SK-N-SH (cell line): ENCODE measurements at regions not wholly inside any gene's neighbourhood (a gene's known extent, or its start where the extent isn't known, plus 50 kb on each side); places are given as distances from the start of the nearest gene placed in this dataset.

ENCODE experiments used
- CTCF ChIA-PET: fragments of 300-600, 350-600 bp; formaldehyde crosslinking; extraction: SDS; loops from one replicate; lab custom pipeline; 2021; lab: Yijun Ruan, JAX
- POLR2A ChIA-PET: fragments of 350-600 bp; sonication (Branson Sonifier 250); formaldehyde crosslinking; extraction: SDS; loops from one replicate; lab custom pipeline; 2020; ENCODE audit warnings: antibody characterized with exemption, inconsistent platforms; lab: Yijun Ruan, JAX
- DNase-seq: peaks from one replicate; pipeline ENCODE4 v3.0.0; 2012
- H2AFZ ChIP-seq: fragments of 200-600 bp; sonication (generic); 2 replicates; pipeline ENCODE4 v1.8.1; 2016; ENCODE audit warnings: antibody characterized with exemption, mild to moderate bottlenecking, low read depth
- H3F3A ChIP-seq: fragments of 200-600 bp; sonication (generic); replicated peaks from 2 replicates; pipeline ENCODE3; 2016; ENCODE audit warnings: antibody characterized with exemption, mild to moderate bottlenecking; ENCODE audit not compliant: insufficient read depth
- H3K27ac ChIP-seq, 2 experiments: fragments of 200-500 bp in 1 of 2; fragments of 200-600 bp in 1 of 2; sonication (Bioruptor generic) in 1 of 2; sonication (generic), shearing (Covaris generic) in 1 of 2; 2 replicates each; pipeline versions ENCODE4 v1.5.1 to v1.6.1; 2014 to 2016; ENCODE audit warnings: low read depth in 2 of 2, inconsistent platforms in 1 of 2, low read length in 1 of 2, mild to moderate bottlenecking in 1 of 2, mixed read lengths in 1 of 2
- H3K27me3 ChIP-seq: fragments of 200-600 bp; sonication (generic), shearing (Covaris generic); 2 replicates; pipeline ENCODE4 v1.6.1; 2016; ENCODE audit warnings: mixed run types; ENCODE audit not compliant: insufficient read depth
- H3K36me3 ChIP-seq, 2 experiments: fragments of 200-500 bp in 1 of 2; fragments of 200-600 bp in 1 of 2; sonication (Bioruptor generic) in 1 of 2; sonication (generic) in 1 of 2; replicated peaks in 1 of 2; 2 replicates each; pipeline versions ENCODE3 to v1.5.1; 2014 to 2016; ENCODE audit warnings: low read length in 1 of 2, mild to moderate bottlenecking in 1 of 2; ENCODE audit not compliant: insufficient read depth in 2 of 2, control insufficient read depth in 1 of 2
- H3K4me1 ChIP-seq, 2 experiments: fragments of 200-500 bp in 1 of 2; fragments of 200-600 bp in 1 of 2; sonication (Bioruptor generic) in 1 of 2; sonication (generic), shearing (Covaris generic) in 1 of 2; 2 replicates each; pipeline versions ENCODE4 v1.5.1 to v1.6.1; 2014 to 2016; ENCODE audit warnings: low read depth in 1 of 2, low read length in 1 of 2, mixed run types in 1 of 2; ENCODE audit not compliant: insufficient read depth in 2 of 2, control insufficient read depth in 1 of 2
- H3K4me2 ChIP-seq: fragments of 200-600 bp; sonication (generic), shearing (Covaris generic); 2 replicates; pipeline ENCODE4 v1.6.1; 2017; ENCODE audit warnings: mixed run types
- H3K4me3 ChIP-seq, 2 experiments: fragments of 200-500 bp in 1 of 2; fragments of 200-600 bp in 1 of 2; sonication (Bioruptor generic) in 1 of 2; sonication (generic), shearing (Covaris generic) in 1 of 2; 2 replicates each; pipeline versions ENCODE4 v1.5.1 to v1.8.1; 2014 to 2016; ENCODE audit warnings: low read depth in 2 of 2, inconsistent platforms in 1 of 2, low read length in 1 of 2, mild to moderate bottlenecking in 1 of 2, mixed read lengths in 1 of 2, moderate library complexity in 1 of 2
- H3K79me2 ChIP-seq: fragments of 200-600 bp; sonication (generic); 2 replicates; pipeline ENCODE4 v1.8.1; 2017; ENCODE audit warnings: mild to moderate bottlenecking; ENCODE audit not compliant: insufficient read depth
- H3K9ac ChIP-seq: fragments of 200-600 bp; sonication (generic); 2 replicates; pipeline ENCODE4 v1.6.1; 2017; ENCODE audit warnings: mixed run types
- H3K9me2 ChIP-seq: fragments of 200-600 bp; sonication (generic); 2 replicates; pipeline ENCODE4 v1.6.1; 2017; ENCODE audit warnings: mixed run types
- H3K9me3 ChIP-seq: fragments of 200-600 bp; sonication (generic); 2 replicates; pipeline ENCODE4 v1.6.1; 2017; ENCODE audit warnings: mixed run types, mild to moderate bottlenecking, moderate library complexity
- H4K20me1 ChIP-seq: fragments of 200-600 bp; sonication (generic); 2 replicates; pipeline ENCODE4 v1.6.1; 2017; ENCODE audit warnings: mild to moderate bottlenecking, mixed run types; ENCODE audit not compliant: insufficient read depth
- ELF1 ChIP-seq: IDR thresholded peaks from 2 replicates; pipeline ENCODE4 v1.4.0; 2012
- EP300 ChIP-seq, 2 experiments: IDR thresholded peaks; 2 replicates each; pipeline versions ENCODE4 v1.4.0 to v1.6.1; 2012; ENCODE audit warnings: borderline replicate concordance in 1 of 2, low read depth in 1 of 2, low read length in 1 of 2
- FOSL2 ChIP-seq: IDR thresholded peaks from 2 replicates; pipeline ENCODE4 v1.4.0; 2012; ENCODE audit warnings: low read depth, mild to moderate bottlenecking, moderate library complexity, borderline replicate concordance
- FOXJ3 ChIP-seq: sonication (generic); formaldehyde crosslinking; IDR thresholded peaks from 2 replicates; pipeline ENCODE4 v1.5.1; 2020; ENCODE audit warnings: mild to moderate bottlenecking, missing genetic modification reagents
- FOXM1 ChIP-seq: IDR thresholded peaks from 2 replicates; pipeline ENCODE4 v1.4.0; 2012; ENCODE audit warnings: low read depth, mild to moderate bottlenecking
- JUND ChIP-seq: IDR thresholded peaks from 2 replicates; pipeline ENCODE4 v1.4.0; 2012
- MEF2A ChIP-seq: IDR thresholded peaks from 2 replicates; pipeline ENCODE4 v1.4.0; 2012; ENCODE audit warnings: low read depth, borderline replicate concordance
- MXI1 ChIP-seq: IDR thresholded peaks from 2 replicates; pipeline ENCODE4 v1.6.1; 2012; ENCODE audit warnings: mild to moderate bottlenecking, low read depth, low read length, improper control_type of control experiment
- PBX3 ChIP-seq: IDR thresholded peaks from 2 replicates; pipeline ENCODE4; 2012
- POLR2AphosphoS5 ChIP-seq: IDR thresholded peaks from 2 replicates; pipeline ENCODE4 v1.6.1; 2012; ENCODE audit warnings: low read depth, low read length
- RXRA ChIP-seq: IDR thresholded peaks from 2 replicates; pipeline ENCODE4 v1.4.0; 2012; ENCODE audit warnings: low read depth, mild to moderate bottlenecking, borderline replicate concordance
- SIN3A ChIP-seq: IDR thresholded peaks from 2 replicates; pipeline ENCODE4 v1.6.1; 2012; ENCODE audit warnings: low read depth, mild to moderate bottlenecking, low read length, moderate library complexity, borderline replicate concordance
- TAF1 ChIP-seq: IDR thresholded peaks from 2 replicates; pipeline ENCODE4 v1.6.1; 2012; ENCODE audit warnings: low read depth, mild to moderate bottlenecking, low read length, moderate library complexity, borderline replicate concordance
- TCF12 ChIP-seq: IDR thresholded peaks from 2 replicates; pipeline ENCODE4 v1.4.0; 2012
- TEAD4 ChIP-seq: IDR thresholded peaks from 2 replicates; pipeline ENCODE4 v1.4.0; 2012; ENCODE audit warnings: mild to moderate bottlenecking, borderline replicate concordance; ENCODE audit not compliant: insufficient read depth
- YY1 ChIP-seq: IDR thresholded peaks from 2 replicates; pipeline ENCODE4 v1.4.0; 2012; ENCODE audit warnings: low read depth, mild to moderate bottlenecking
- WGBS: methylation state at CpG from one replicate; pipeline ENCODE4 v1.1.6; 2017; ENCODE audit warnings: low lambda C conversion rate; 5-methylcytosine and 5-hydroxymethylcytosine counted together
- TF ChIP-seq, protein P1 (sequence below): fragments of 150-350 bp; IDR thresholded peaks from 2 replicates; pipeline ENCODE4 v1.6.1; 2016; ENCODE audit warnings: mild to moderate bottlenecking, low read depth, low read length
- TF ChIP-seq, protein P2 (sequence below): fragments of 200-600 bp; sonication (generic); IDR thresholded peaks from 2 replicates; pipeline ENCODE4 v1.6.1; 2017; ENCODE audit warnings: antibody characterized with exemption, mild to moderate bottlenecking, moderate library complexity

GRCh38 chr10:60575105-60575504 lies 185.4 kb upstream of the ANK3 start:
- Histone ChIP-seq H3F3A (peaks cover 7% of the 10 kb centered on the region), H3K9ac (no peak overlapping the region), H3K79me2 (no peaks in the 10 kb centered on the region), H3K9me2 (no peaks in the 10 kb centered on the region), H3K4me1 (peaks cover 7 to 9% of the 10 kb centered on the region in 2 experiments; a peak in 3 of 4 replicates), H3K27me3 (no peaks in the 10 kb centered on the region), H3K36me3 (no peaks in the 10 kb centered on the region), H3K9me3 (no peaks in the 10 kb centered on the region), H3K4me3 (no peak overlapping the region), H4K20me1 (no peaks in the 10 kb centered on the region), H3K27ac (no peak overlapping the region), H3K4me2 (no peak overlapping the region), H2AFZ (no peak overlapping the region)
- ChIA-PET POLR2A (no interaction called here), CTCF (no interaction called here)
- 65% methylated on average over 6 of the region's 6 CpGs for WGBS
- no peak for DNase-seq
- TF ChIP-seq FOXJ3: no peak
- TF ChIP-seq, protein P1, sequence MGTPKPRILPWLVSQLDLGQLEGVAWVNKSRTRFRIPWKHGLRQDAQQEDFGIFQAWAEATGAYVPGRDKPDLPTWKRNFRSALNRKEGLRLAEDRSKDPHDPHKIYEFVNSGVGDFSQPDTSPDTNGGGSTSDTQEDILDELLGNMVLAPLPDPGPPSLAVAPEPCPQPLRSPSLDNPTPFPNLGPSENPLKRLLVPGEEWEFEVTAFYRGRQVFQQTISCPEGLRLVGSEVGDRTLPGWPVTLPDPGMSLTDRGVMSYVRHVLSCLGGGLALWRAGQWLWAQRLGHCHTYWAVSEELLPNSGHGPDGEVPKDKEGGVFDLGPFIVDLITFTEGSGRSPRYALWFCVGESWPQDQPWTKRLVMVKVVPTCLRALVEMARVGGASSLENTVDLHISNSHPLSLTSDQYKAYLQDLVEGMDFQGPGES: no peak
- TF ChIP-seq, protein P2, sequence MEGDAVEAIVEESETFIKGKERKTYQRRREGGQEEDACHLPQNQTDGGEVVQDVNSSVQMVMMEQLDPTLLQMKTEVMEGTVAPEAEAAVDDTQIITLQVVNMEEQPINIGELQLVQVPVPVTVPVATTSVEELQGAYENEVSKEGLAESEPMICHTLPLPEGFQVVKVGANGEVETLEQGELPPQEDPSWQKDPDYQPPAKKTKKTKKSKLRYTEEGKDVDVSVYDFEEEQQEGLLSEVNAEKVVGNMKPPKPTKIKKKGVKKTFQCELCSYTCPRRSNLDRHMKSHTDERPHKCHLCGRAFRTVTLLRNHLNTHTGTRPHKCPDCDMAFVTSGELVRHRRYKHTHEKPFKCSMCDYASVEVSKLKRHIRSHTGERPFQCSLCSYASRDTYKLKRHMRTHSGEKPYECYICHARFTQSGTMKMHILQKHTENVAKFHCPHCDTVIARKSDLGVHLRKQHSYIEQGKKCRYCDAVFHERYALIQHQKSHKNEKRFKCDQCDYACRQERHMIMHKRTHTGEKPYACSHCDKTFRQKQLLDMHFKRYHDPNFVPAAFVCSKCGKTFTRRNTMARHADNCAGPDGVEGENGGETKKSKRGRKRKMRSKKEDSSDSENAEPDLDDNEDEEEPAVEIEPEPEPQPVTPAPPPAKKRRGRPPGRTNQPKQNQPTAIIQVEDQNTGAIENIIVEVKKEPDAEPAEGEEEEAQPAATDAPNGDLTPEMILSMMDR: 0 out of 2 replicates have a peak, but pooled peaks have one; percentile 6
- TF ChIP-seq FOSL2: 0 out of 2 replicates have a peak, but pooled peaks have one; percentile 10

- no peaks in the 10 kb centered on the region for H3K9me2 ChIP-seq
- no peaks in the 10 kb centered on the region for H3K79me2 ChIP-seq
- H3K9me3 ChIP-seq: no peaks in the 10 kb centered on the region
- no peaks in the 10 kb centered on the region for H3K36me3 ChIP-seq
- no peak overlapping the region; a peak in 1 of 4 replicates for H3K27ac ChIP-seq
- POLR2A ChIA-PET: no interaction called here
- no peak overlapping the region for H3K4me3 ChIP-seq
- WGBS: 75% methylated on average over 4 of the region's 4 CpGs
- H2AFZ ChIP-seq: no peak overlapping the region
- H3K9ac ChIP-seq: no peak overlapping the region
- H4K20me1 ChIP-seq: no peaks in the 10 kb centered on the region
- CTCF ChIA-PET: no interaction called here
- H3F3A ChIP-seq: peaks cover 7% of the 10 kb centered on the region
- H3K4me1 ChIP-seq: peaks cover 7 to 9% of the 10 kb centered on the region in 2 experiments; a peak in 3 of 4 replicates
- TF ChIP-seq TAF1 (no peak), PBX3 (peak; percentile 36; the same call in 1 of the 2 replicates), SIN3A (no peak), YY1 (no peak), MXI1 (no peak), FOXJ3 (no peak), ELF1 (no peak), TEAD4 (no peak), RXRA (no peak), FOXM1 (no peak), POLR2AphosphoS5 (no peak), FOSL2 (0 out of 2 replicates have a peak, but pooled peaks have one; percentile 7), EP300 (IDR thresholded peaks at IDR 0.05; ENCODE audit: borderline replicate concordance in 1 of 2, low read depth in 1 of 2, low read length in 1 of 2) (no peak), JUND (no peak), MEF2A (no peak), TCF12 (peak; percentile 54)
- no peaks in the 10 kb centered on the region for H3K27me3 ChIP-seq
- DNase-seq: no peak
- H3K4me2 ChIP-seq: no peak overlapping the region
Observed at GRCh38 chr10:60574388-60574787, 184.7 kb upstream of the ANK3 start.
